HCT116 (cell line): ENCODE measurements at regions not wholly inside any gene's neighbourhood (a gene's known extent, or its start where the extent isn't known, plus 50 kb on each side); places are given as distances from the start of the nearest gene placed in this dataset.

ENCODE experiments used
- EZH2 ChIP-seq: fragments of 200-600 bp; sonication (generic); IDR thresholded peaks from 2 replicates; pipeline ENCODE4 v1.6.1; 2017; ENCODE audit warnings: antibody characterized with exemption, mixed run types
- EZH2phosphoT487 ChIP-seq: fragments of 200-600 bp; IDR thresholded peaks from 2 replicates; pipeline ENCODE4 v1.6.1; 2018; ENCODE audit warnings: antibody characterized with exemption, borderline replicate concordance
- SP1 ChIP-seq: IDR thresholded peaks from 2 replicates; pipeline ENCODE4 v1.6.1; 2012; ENCODE audit warnings: low read depth

DNA sequence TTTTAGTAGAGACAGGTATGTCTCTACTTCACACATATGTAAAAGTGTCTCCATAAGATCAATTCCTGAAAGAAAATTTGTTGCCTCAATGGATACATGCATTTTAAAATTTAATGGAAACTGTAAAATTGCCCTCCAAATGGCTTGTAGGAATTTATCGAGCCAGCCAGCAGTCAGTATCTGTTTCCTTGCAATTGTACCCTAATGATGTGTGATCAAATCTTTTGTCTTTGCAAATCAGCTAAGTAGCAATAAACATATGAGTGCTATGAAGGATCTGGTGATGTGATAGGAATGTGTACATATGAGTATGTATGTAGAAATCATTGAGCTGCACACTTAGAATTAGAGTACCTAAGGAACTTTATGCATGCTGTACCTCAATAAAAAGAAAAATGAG, 253.0 kb downstream of the MAFB start:
- no peak for TF ChIP-seq SP1
- no peak for TF ChIP-seq EZH2phosphoT487
- TF ChIP-seq EZH2 = no peak
